ENCODE measurements at regions not wholly inside any gene's neighbourhood (a gene's known extent, or its start where the extent isn't known, plus 50 kb on each side); places are given as distances from the start of the nearest gene placed in this dataset.

- no peak for DNase-seq (ENCODE audit: low spot score)
- H3K36me3 Mint-ChIP-seq (ENCODE audit: low read depth) = no peaks in the 10 kb centered on the region
- no peak overlapping the region for H3K27ac Mint-ChIP-seq
- intact Hi-C loops (cut with micrococcal nuclease) = no loop called here
- H3K9me3 Mint-ChIP-seq = peaks cover 3% of the 10 kb centered on the region
- H3K4me1 Mint-ChIP-seq (ENCODE audit: low read depth) = no peaks in the 10 kb centered on the region
- no peaks in the 10 kb centered on the region for H3K27me3 Mint-ChIP-seq (ENCODE audit: insufficient read depth)
- H3K4me3 Mint-ChIP-seq = no peak overlapping the region
Observed at GRCh38 chr11:91241226-91241625, 983.4 kb upstream of the FAT3 start.

GRCh38 chr11:91239359-91239758 lies 985.3 kb upstream of the FAT3 start:
- Mint-ChIP-seq H3K27me3 (ENCODE audit: insufficient read depth) (no peaks in the 10 kb centered on the region), H3K27ac (no peak overlapping the region), H3K4me3 (no peak overlapping the region), H3K4me1 (ENCODE audit: low read depth) (no peaks in the 10 kb centered on the region), H3K36me3 (ENCODE audit: low read depth) (no peaks in the 10 kb centered on the region), H3K9me3 (peaks cover 3% of the 10 kb centered on the region)
- intact Hi-C loops (cut with micrococcal nuclease) = no loop called here
- DNase-seq (ENCODE audit: low spot score) = no peak

- no peak overlapping the region for H3K27ac Mint-ChIP-seq
Observed at GRCh38 chr11:91231226-91231625, 993.4 kb upstream of the FAT3 start.

GRCh38 chr11:91230647-91231046 lies 994.0 kb upstream of the FAT3 start:
- DNase-seq (ENCODE audit: low spot score) = no peak

More at GRCh38 chr11:91231226-91231625, 993.4 kb upstream of the FAT3 start:
- no peaks in the 10 kb centered on the region for H3K4me1 Mint-ChIP-seq (ENCODE audit: low read depth)
- H3K27me3 Mint-ChIP-seq (ENCODE audit: insufficient read depth) = no peaks in the 10 kb centered on the region
- intact Hi-C loops (cut with micrococcal nuclease) = no loop called here
- no peak for DNase-seq (ENCODE audit: low spot score)
- H3K9me3 Mint-ChIP-seq = no peaks in the 10 kb centered on the region
- no peak overlapping the region for H3K4me3 Mint-ChIP-seq
- H3K36me3 Mint-ChIP-seq (ENCODE audit: low read depth) = no peaks in the 10 kb centered on the region

GRCh38 chr11:91222830-91223229 lies 1000.0 kb upstream of the CHORDC1 start:
- Mint-ChIP-seq H3K27ac (no peak overlapping the region), H3K9me3 (peaks cover 4% of the 10 kb centered on the region), H3K27me3 (ENCODE audit: insufficient read depth) (no peaks in the 10 kb centered on the region), H3K4me1 (ENCODE audit: low read depth) (no peaks in the 10 kb centered on the region), H3K36me3 (ENCODE audit: low read depth) (no peaks in the 10 kb centered on the region), H3K4me3 (no peak overlapping the region)
- intact Hi-C loops (cut with micrococcal nuclease) = no loop called here
- no peak for DNase-seq (ENCODE audit: low spot score)

More at GRCh38 chr11:91230647-91231046, 994.0 kb upstream of the FAT3 start:
- intact Hi-C loops (cut with micrococcal nuclease) = no loop called here
- Mint-ChIP-seq H3K4me1 (ENCODE audit: low read depth) (no peaks in the 10 kb centered on the region), H3K27me3 (ENCODE audit: insufficient read depth) (no peaks in the 10 kb centered on the region), H3K36me3 (ENCODE audit: low read depth) (no peaks in the 10 kb centered on the region), H3K27ac (no peak overlapping the region), H3K4me3 (no peak overlapping the region), H3K9me3 (no peaks in the 10 kb centered on the region)

GRCh38 chr11:91220476-91221202 lies 997.8 kb upstream of the CHORDC1 start:
- Mint-ChIP-seq H3K27me3 (ENCODE audit: insufficient read depth) (no peaks in the 10 kb centered on the region), H3K36me3 (ENCODE audit: low read depth) (no peaks in the 10 kb centered on the region), H3K4me1 (ENCODE audit: low read depth) (no peaks in the 10 kb centered on the region), H3K27ac (no peak overlapping the region), H3K4me3 (no peak overlapping the region), H3K9me3 (peaks cover 4% of the 10 kb centered on the region)
- no peak for DNase-seq (ENCODE audit: low spot score)
- intact Hi-C loops (cut with micrococcal nuclease) = no loop called here

GRCh38 chr11:91219535-91219934 lies 996.7 kb upstream of the CHORDC1 start:
- H3K4me1 Mint-ChIP-seq (ENCODE audit: low read depth) = no peaks in the 10 kb centered on the region
- H3K27ac Mint-ChIP-seq = no peak overlapping the region
- no peak for DNase-seq (ENCODE audit: low spot score)
- H3K36me3 Mint-ChIP-seq (ENCODE audit: low read depth) = no peaks in the 10 kb centered on the region
- no peak overlapping the region for H3K4me3 Mint-ChIP-seq
- no peaks in the 10 kb centered on the region for H3K27me3 Mint-ChIP-seq (ENCODE audit: insufficient read depth)
- H3K9me3 Mint-ChIP-seq = peaks cover 3% of the 10 kb centered on the region
- intact Hi-C loops (cut with micrococcal nuclease) = no loop called here

GRCh38 chr11:91209751-91210150 lies 986.9 kb upstream of the CHORDC1 start:
- no peak overlapping the region for H3K27ac Mint-ChIP-seq
- H3K27me3 Mint-ChIP-seq (ENCODE audit: insufficient read depth) = no peaks in the 10 kb centered on the region
- intact Hi-C loops (cut with micrococcal nuclease) = no loop called here
- no peaks in the 10 kb centered on the region for H3K9me3 Mint-ChIP-seq
- no peak overlapping the region for H3K4me3 Mint-ChIP-seq
- no peak for DNase-seq (ENCODE audit: low spot score)
- no peaks in the 10 kb centered on the region for H3K4me1 Mint-ChIP-seq (ENCODE audit: low read depth)
- H3K36me3 Mint-ChIP-seq (ENCODE audit: low read depth) = no peaks in the 10 kb centered on the region

- Mint-ChIP-seq H3K27ac (no peak overlapping the region), H3K36me3 (ENCODE audit: low read depth) (no peaks in the 10 kb centered on the region), H3K9me3 (no peaks in the 10 kb centered on the region), H3K27me3 (ENCODE audit: insufficient read depth) (no peaks in the 10 kb centered on the region), H3K4me3 (no peak overlapping the region), H3K4me1 (ENCODE audit: low read depth) (no peaks in the 10 kb centered on the region)
- DNase-seq (ENCODE audit: low spot score) = no peak
- intact Hi-C loops (cut with micrococcal nuclease) = no loop called here
Observed at GRCh38 chr11:91209306-91209705, 986.5 kb upstream of the CHORDC1 start.

- no peaks in the 10 kb centered on the region for H3K9me3 Mint-ChIP-seq
- no peaks in the 10 kb centered on the region for H3K27me3 Mint-ChIP-seq (ENCODE audit: insufficient read depth)
- no peak for DNase-seq (ENCODE audit: low spot score)
- H3K27ac Mint-ChIP-seq = no peak overlapping the region
- no peaks in the 10 kb centered on the region for H3K36me3 Mint-ChIP-seq (ENCODE audit: low read depth)
- no peaks in the 10 kb centered on the region for H3K4me1 Mint-ChIP-seq (ENCODE audit: low read depth)
- no peak overlapping the region for H3K4me3 Mint-ChIP-seq
- intact Hi-C loops (cut with micrococcal nuclease) = no loop called here
Observed at GRCh38 chr11:91199866-91200265, 977.0 kb upstream of the CHORDC1 start.

GRCh38 chr11:91194546-91194945 lies 971.7 kb upstream of the CHORDC1 start:
- Mint-ChIP-seq H3K36me3 (ENCODE audit: low read depth) (no peaks in the 10 kb centered on the region), H3K27me3 (ENCODE audit: insufficient read depth) (no peaks in the 10 kb centered on the region), H3K4me1 (ENCODE audit: low read depth) (no peaks in the 10 kb centered on the region), H3K4me3 (no peak overlapping the region), H3K9me3 (no peaks in the 10 kb centered on the region), H3K27ac (no peak overlapping the region)
- DNase-seq (ENCODE audit: low spot score) = no peak
- intact Hi-C loops (cut with micrococcal nuclease) = no loop called here

GRCh38 chr11:91188484-91188883 lies 965.6 kb upstream of the CHORDC1 start:
- H3K27me3 Mint-ChIP-seq (ENCODE audit: insufficient read depth) = no peaks in the 10 kb centered on the region
- H3K4me1 Mint-ChIP-seq (ENCODE audit: low read depth) = no peaks in the 10 kb centered on the region
- no peaks in the 10 kb centered on the region for H3K36me3 Mint-ChIP-seq (ENCODE audit: low read depth)
- no peak overlapping the region for H3K4me3 Mint-ChIP-seq
- no peak overlapping the region for H3K27ac Mint-ChIP-seq
- no peaks in the 10 kb centered on the region for H3K9me3 Mint-ChIP-seq
- intact Hi-C loops (cut with micrococcal nuclease) = no loop called here
- DNase-seq (ENCODE audit: low spot score) = no peak

GRCh38 chr11:91187314-91187713 lies 964.5 kb upstream of the CHORDC1 start:
- Mint-ChIP-seq H3K36me3 (ENCODE audit: low read depth) (no peaks in the 10 kb centered on the region), H3K4me3 (no peak overlapping the region), H3K27ac (no peak overlapping the region), H3K9me3 (peaks cover 6% of the 10 kb centered on the region), H3K27me3 (ENCODE audit: insufficient read depth) (no peaks in the 10 kb centered on the region), H3K4me1 (ENCODE audit: low read depth) (no peaks in the 10 kb centered on the region)
- intact Hi-C loops (cut with micrococcal nuclease) = no loop called here
- no peak for DNase-seq (ENCODE audit: low spot score)

- intact Hi-C loops (cut with micrococcal nuclease) = no loop called here
- no peak for DNase-seq (ENCODE audit: low spot score)
- H3K4me1 Mint-ChIP-seq (ENCODE audit: low read depth) = no peaks in the 10 kb centered on the region
- H3K4me3 Mint-ChIP-seq = no peak overlapping the region
- H3K27me3 Mint-ChIP-seq (ENCODE audit: insufficient read depth) = no peaks in the 10 kb centered on the region
- no peaks in the 10 kb centered on the region for H3K36me3 Mint-ChIP-seq (ENCODE audit: low read depth)
- peaks cover 6% of the 10 kb centered on the region for H3K9me3 Mint-ChIP-seq
- H3K27ac Mint-ChIP-seq = no peak overlapping the region
Observed at GRCh38 chr11:91178366-91178765, 955.5 kb upstream of the CHORDC1 start.
